CD14-positive monocyte (primary cell): ENCODE measurements at regions not wholly inside any gene's neighbourhood (a gene's known extent, or its start where the extent isn't known, plus 50 kb on each side); places are given as distances from the start of the nearest gene placed in this dataset.

Experiments used
- DNase-seq, 3 donors: peaks; one replicate each; pipeline ENCODE4 v3.0.0-alpha.2; 2011 to 2022
- H2AFZ ChIP-seq: 2 replicates; pipeline ENCODE4 v1.6.0; 2012; ENCODE audit warnings: mild to moderate bottlenecking, low read depth, low read length, inconsistent platforms; ENCODE audit not compliant: insufficient read depth, poor library complexity, severe bottlenecking
- H3K27ac ChIP-seq, 2 donors: 1 replicate in 1 of 2; 2 replicates in 1 of 2; pipeline ENCODE4 v1.5.1; 2012 to 2013; ENCODE audit warnings: low read length in 2 of 2, control low read depth in 1 of 2, inconsistent platforms in 1 of 2, low read depth in 1 of 2, mild to moderate bottlenecking in 1 of 2
- H3K27me3 ChIP-seq, 2 donors: one replicate each; pipeline versions ENCODE4 v1.6.0 to v1.6.1; 2011 to 2013; ENCODE audit warnings: low read length in 2 of 2; ENCODE audit not compliant: control insufficient read depth in 2 of 2, insufficient read depth in 2 of 2
- H3K36me3 ChIP-seq, 2 donors: replicated peaks in 1 of 2; 1 replicate in 1 of 2; 2 replicates in 1 of 2; pipeline versions ENCODE4 v1.5.1 to v1.6.1; 2012 to 2013; ENCODE audit warnings: low read length in 2 of 2, control low read depth in 1 of 2, inconsistent platforms in 1 of 2, mild to moderate bottlenecking in 1 of 2; ENCODE audit not compliant: insufficient read depth in 2 of 2, control insufficient read depth in 1 of 2
- H3K4me1 ChIP-seq, 2 donors: 1 replicate in 1 of 2; 2 replicates in 1 of 2; pipeline versions ENCODE4 v1.5.1 to v1.6.1; 2012 to 2013; ENCODE audit warnings: low read length in 2 of 2, control low read depth in 1 of 2, inconsistent platforms in 1 of 2, mild to moderate bottlenecking in 1 of 2, moderate library complexity in 1 of 2; ENCODE audit not compliant: insufficient read depth in 2 of 2, control insufficient read depth in 1 of 2
- H3K4me2 ChIP-seq: replicated peaks from 2 replicates; pipeline ENCODE3; 2012; ENCODE audit warnings: low read length, moderate library complexity, mild to moderate bottlenecking; ENCODE audit not compliant: poor library complexity, severe bottlenecking; ENCODE audit errors: extremely low read depth
- H3K4me3 ChIP-seq, 3 experiments: fragments of 200-600 bp in 1 of 3; sonication (generic) in 1 of 3; replicated peaks in 1 of 3; 1 replicate in 2 of 3; 2 replicates in 1 of 3; pipeline ENCODE4 v1.5.1; 2011 to 2013; ENCODE audit warnings: low read length in 3 of 3, mild to moderate bottlenecking in 3 of 3, control low read depth in 2 of 3, low read depth in 2 of 3, inconsistent platforms in 1 of 3, moderate library complexity in 1 of 3
- H3K79me2 ChIP-seq: 2 replicates; pipeline ENCODE4 v1.6.0; 2012; ENCODE audit warnings: mild to moderate bottlenecking, control low read depth, inconsistent platforms, low read length, moderate library complexity; ENCODE audit not compliant: insufficient read depth
- H3K9ac ChIP-seq: 2 replicates; pipeline ENCODE4 v1.6.0; 2017; ENCODE audit warnings: low read length, mild to moderate bottlenecking; ENCODE audit not compliant: insufficient read depth, poor library complexity, severe bottlenecking
- H3K9me3 ChIP-seq, 2 donors: replicated peaks in 1 of 2; 1 replicate in 1 of 2; 2 replicates in 1 of 2; pipeline versions ENCODE4 v1.5.1 to v1.6.1; 2012 to 2013; ENCODE audit warnings: low read length in 2 of 2, control low read depth in 1 of 2; ENCODE audit not compliant: control insufficient read depth in 1 of 2, insufficient read depth in 1 of 2
- H4K20me1 ChIP-seq: 2 replicates; pipeline ENCODE4 v1.6.0; 2012; ENCODE audit warnings: mild to moderate bottlenecking, low read length, control low read depth, moderate library complexity; ENCODE audit not compliant: insufficient read depth
- H3K27ac Mint-ChIP-seq, 7 donors: one replicate each; pipeline ENCODE4 v1.8.0; 2020; ENCODE audit warnings: mild to moderate bottlenecking in 7 of 7, mixed read lengths in 7 of 7, moderate library complexity in 6 of 7, inconsistent platforms in 2 of 7
- H3K27me3 Mint-ChIP-seq, 3 donors: one replicate each; pipeline ENCODE4 v1.8.0; 2021 to 2022; ENCODE audit warnings: low read depth in 3 of 3, mild to moderate bottlenecking in 3 of 3, mixed read lengths in 3 of 3, moderate library complexity in 3 of 3, inconsistent platforms in 1 of 3
- H3K36me3 Mint-ChIP-seq, 2 donors: one replicate each; pipeline ENCODE4 v1.8.0; 2020; ENCODE audit warnings: mixed read lengths in 2 of 2, inconsistent platforms in 1 of 2, mild to moderate bottlenecking in 1 of 2
- H3K4me1 Mint-ChIP-seq: one replicate; pipeline ENCODE4 v1.8.0; 2020; ENCODE audit warnings: mild to moderate bottlenecking, mixed read lengths
- H3K4me3 Mint-ChIP-seq, 2 donors: one replicate each; pipeline ENCODE4 v1.8.0; 2020; ENCODE audit warnings: mild to moderate bottlenecking in 2 of 2, mixed read lengths in 2 of 2, moderate library complexity in 1 of 2
- H3K9me3 Mint-ChIP-seq, 7 donors: one replicate each; pipeline ENCODE4 v1.8.0; 2020 to 2022; ENCODE audit warnings: mixed read lengths in 7 of 7, mild to moderate bottlenecking in 6 of 7, moderate library complexity in 6 of 7, inconsistent platforms in 2 of 7
- CTCF ChIP-seq: fragments of 200-600 bp; IDR thresholded peaks from one replicate; pipeline ENCODE4 v1.8.0; 2022; ENCODE audit warnings: antibody characterized with exemption, mild to moderate bottlenecking
- WGBS: methylation state at CpG from one replicate; pipeline ENCODE4 v1.1.5; 2013; ENCODE audit warnings: missing lambda C conversion rate; ENCODE audit not compliant: insufficient coverage; 5-methylcytosine and 5-hydroxymethylcytosine counted together
- intact Hi-C, 2 donors: fragments of 100-400 bp; cut with micrococcal nuclease; formaldehyde crosslinking; loops; one replicate each; pipeline versions ENCODE4 v1.15.0 to v1.15.1; 2023

- Histone ChIP-seq H3K79me2 (no peaks in the 10 kb centered on the region), H3K4me1 (no peaks in the 10 kb centered on the region), H2AFZ (no peak overlapping the region), H3K27me3 (no peaks in the 10 kb centered on the region), H3K9ac (no peak overlapping the region), H3K4me2 (no peak overlapping the region), H4K20me1 (no peaks in the 10 kb centered on the region), H3K27ac (no peak overlapping the region), H3K36me3 (no peaks in the 10 kb centered on the region), H3K4me3 (no peak overlapping the region), H3K9me3 (no peaks in the 10 kb centered on the region)
- Mint-ChIP-seq H3K27me3 (peaks cover 0 to 2% (median 1%) of the 10 kb centered on the region in 3 donors), H3K27ac (no peak overlapping the region), H3K36me3 (no peaks in the 10 kb centered on the region), H3K4me1 (no peaks in the 10 kb centered on the region), H3K9me3 (peaks cover 0 to 5% (median 5%) of the 10 kb centered on the region in 7 donors), H3K4me3 (no peak overlapping the region)
- DNase-seq, result no peak
- no peak for TF ChIP-seq CTCF
- intact Hi-C loops, result no loop called here
- 78% methylated on average over 2 of the region's 4 CpGs for WGBS
Observed at GRCh38 chr12:126895951-126896913, 1370.7 kb upstream of the TMEM132C start.

GRCh38 chr12:126897102-126897501 lies 1369.9 kb upstream of the TMEM132C start:
- Histone ChIP-seq H3K36me3 (no peaks in the 10 kb centered on the region), H2AFZ (no peak overlapping the region), H3K4me2 (no peak overlapping the region), H3K4me3 (no peak overlapping the region), H3K79me2 (no peaks in the 10 kb centered on the region), H3K9me3 (no peaks in the 10 kb centered on the region), H3K27me3 (no peaks in the 10 kb centered on the region), H4K20me1 (no peaks in the 10 kb centered on the region), H3K4me1 (no peaks in the 10 kb centered on the region), H3K27ac (no peak overlapping the region), H3K9ac (no peak overlapping the region)
- Mint-ChIP-seq H3K4me3 (no peak overlapping the region), H3K36me3 (no peaks in the 10 kb centered on the region), H3K9me3 (peaks cover 0 to 2% (median 0%) of the 10 kb centered on the region in 7 donors), H3K27ac (peak overlapping the region in 1 of 7 donors; percentile 3), H3K4me1 (no peaks in the 10 kb centered on the region), H3K27me3 (peaks cover 0 to 1% (median 0%) of the 10 kb centered on the region in 3 donors)
- no CpG with 5 or more reads among the region's 1 CpG for WGBS
- DNase-seq, result no peak
- intact Hi-C loops, result no loop called here
- no peak for TF ChIP-seq CTCF
